Kasumi-1 (cell line): ENCODE measurements at regions not wholly inside any gene's neighbourhood (a gene's known extent, or its start where the extent isn't known, plus 50 kb on each side); places are given as distances from the start of the nearest gene placed in this dataset.
"Not testable (repeated sequence)": the region's sequence is repeated elsewhere in the genome, so short reads cannot be mapped to it uniquely, and the experiment has no call there.

Source experiments
- DNase-seq, 2 experiments: peaks; one replicate each; lab custom pipeline; 2025; lab: John Stamatoyannopoulos, UW

- no peak for DNase-seq
Measured at GRCh38 chr5:15384176-15384575, 115.8 kb upstream of the FBXL7 start.

GRCh38 chr5:15383469-15383868, 116.5 kb upstream of the FBXL7 start:
- peak; percentile 13 to 15 for DNase-seq

GRCh38 chr5:15383021-15383420, 117.0 kb upstream of the FBXL7 start:
- DNase-seq, result no peak

- DNase-seq, result no peak
Measured at GRCh38 chr5:15377573-15378340, 122.2 kb upstream of the FBXL7 start.

- DNase-seq, result no peak
Measured at GRCh38 chr5:15376803-15377202, 123.2 kb upstream of the FBXL7 start.

GRCh38 chr5:15376088-15376487, 123.9 kb upstream of the FBXL7 start:
- DNase-seq, result no peak

GRCh38 chr5:15375559-15375958, 124.4 kb upstream of the FBXL7 start:
- no peak for DNase-seq

- no peak for DNase-seq
Measured at GRCh38 chr5:15374886-15375285, 125.1 kb upstream of the FBXL7 start.

- no peak for DNase-seq
Measured at GRCh38 chr5:15373151-15373550, 126.8 kb upstream of the FBXL7 start.

GRCh38 chr5:15371184-15371583, 128.8 kb upstream of the FBXL7 start:
- DNase-seq, result no peak

GRCh38 chr5:15368835-15369234, 131.1 kb upstream of the FBXL7 start:
- no peak for DNase-seq

- DNase-seq, result no peak
Measured at GRCh38 chr5:15367489-15367888, 132.5 kb upstream of the FBXL7 start.

GRCh38 chr5:15366676-15367391, 133.1 kb upstream of the FBXL7 start:
- DNase-seq, result no peak

- no peak for DNase-seq
Measured at GRCh38 chr5:15365070-15365469, 134.9 kb upstream of the FBXL7 start.

- no peak for DNase-seq
Measured at GRCh38 chr5:15363601-15364000, 136.4 kb upstream of the FBXL7 start.

GRCh38 chr5:15357092-15357453, 142.9 kb upstream of the FBXL7 start:
- not testable (repeated sequence) for DNase-seq

- DNase-seq, result not testable (repeated sequence)
Measured at GRCh38 chr5:15356308-15357091, 143.5 kb upstream of the FBXL7 start.

GRCh38 chr5:15354021-15354420, 146.0 kb upstream of the FBXL7 start:
- no peak for DNase-seq

GRCh38 chr5:15353086-15353645, 146.8 kb upstream of the FBXL7 start:
- no peak for DNase-seq

GRCh38 chr5:15350614-15351013, 149.4 kb upstream of the FBXL7 start:
- DNase-seq, result no peak

GRCh38 chr5:15346738-15347137, 153.2 kb upstream of the FBXL7 start:
- no peak for DNase-seq

- no peak for DNase-seq
Measured at GRCh38 chr5:15344954-15345353, 155.0 kb upstream of the FBXL7 start.
